GM21360 (cell line): ENCODE measurements at regions not wholly inside any gene's neighbourhood (a gene's known extent, or its start where the extent isn't known, plus 50 kb on each side); places are given as distances from the start of the nearest gene placed in this dataset.

Experiments
- ATAC-seq: cut with Tn5 transposase; IDR thresholded peaks from one replicate; pipeline ENCODE4 v1.9.1; 2021; ENCODE audit warnings: mild to moderate bottlenecking, moderate library complexity; ENCODE audit not compliant: unreplicated experiment

DNA sequence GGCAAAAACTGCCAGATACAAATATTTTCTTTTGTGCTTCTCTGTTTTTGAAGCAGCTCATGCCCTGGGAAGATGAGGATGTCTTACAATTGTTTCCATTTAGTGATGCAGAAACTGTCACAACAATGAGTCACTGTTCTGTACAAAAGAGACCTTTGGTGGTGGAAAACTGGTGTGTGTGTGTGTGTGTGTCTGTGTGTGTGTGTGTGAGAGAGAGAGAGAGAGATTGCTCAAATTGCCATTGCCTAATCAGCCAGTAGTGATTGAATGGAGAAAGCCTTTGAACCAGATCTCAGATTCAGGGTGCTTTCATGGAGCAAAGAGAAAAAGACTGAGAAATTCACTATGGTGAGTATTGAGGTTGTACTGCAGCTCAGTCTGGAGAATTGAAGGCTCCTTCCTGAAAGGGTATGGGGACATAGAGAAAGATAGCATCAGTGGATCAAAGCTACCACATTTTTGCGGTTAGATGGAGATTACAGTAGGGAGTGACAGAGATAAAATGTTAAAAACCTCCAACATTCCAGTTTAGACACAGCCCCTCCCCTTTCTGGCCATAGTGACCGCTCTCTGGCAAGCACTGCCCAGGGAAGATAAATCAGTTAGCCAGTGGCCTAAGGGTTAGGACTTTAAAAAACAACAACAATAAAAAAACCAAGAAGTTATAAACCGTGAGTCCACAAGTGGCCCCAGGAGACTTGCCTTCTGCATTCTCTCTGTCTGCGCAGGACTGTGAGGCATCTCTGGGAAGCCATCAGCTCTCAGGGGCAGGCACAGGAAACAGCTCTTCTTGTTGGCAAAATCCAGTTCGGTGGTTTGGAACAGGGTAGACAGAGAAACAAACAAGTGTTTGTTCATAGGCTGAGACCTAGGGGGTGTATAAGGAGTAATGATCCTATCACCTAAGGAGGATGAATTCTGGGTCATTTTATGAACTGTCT lies 406.5 kb downstream of the DUSP10 start:
- ATAC-seq: no peak

DNA sequence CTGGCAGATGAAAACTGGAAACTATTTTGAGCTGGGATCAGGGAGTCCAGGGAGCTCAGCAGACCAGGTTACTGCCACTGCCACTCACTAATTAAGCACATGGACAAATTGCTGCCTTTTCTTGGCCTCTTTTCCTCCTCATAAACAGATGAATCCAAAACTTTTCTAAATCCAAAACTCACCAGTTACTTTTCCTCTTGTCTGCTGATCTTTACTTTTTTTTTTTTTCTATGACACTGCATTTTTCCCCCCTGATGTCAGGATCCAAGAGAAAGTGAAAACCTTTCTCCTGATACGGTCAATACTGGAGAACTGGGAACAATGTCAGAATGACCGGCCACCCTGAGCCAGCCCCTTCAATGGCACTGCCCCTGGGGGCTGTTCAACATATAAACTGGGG lies 405.8 kb downstream of the DUSP10 start:
- ATAC-seq: no peak

DNA sequence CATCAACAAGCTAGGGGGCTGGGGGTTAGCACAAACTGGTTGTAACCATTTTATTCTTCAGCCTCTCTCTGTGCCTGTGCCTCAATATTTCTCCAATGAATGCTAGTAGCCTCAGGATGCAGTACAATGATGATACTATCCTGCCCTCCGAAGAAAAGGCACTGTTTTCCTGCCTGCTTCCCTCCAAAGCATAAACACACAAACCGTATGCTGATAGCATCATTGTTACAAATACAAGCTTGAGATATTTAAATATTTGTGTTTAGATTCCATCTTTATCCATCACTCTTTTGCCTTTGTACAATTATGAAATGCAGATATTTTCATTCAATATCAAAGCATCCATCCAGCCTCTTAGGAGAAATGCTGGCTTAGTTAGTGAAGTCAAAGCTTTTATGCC lies 404.8 kb downstream of the DUSP10 start:
- ATAC-seq: no peak

DNA sequence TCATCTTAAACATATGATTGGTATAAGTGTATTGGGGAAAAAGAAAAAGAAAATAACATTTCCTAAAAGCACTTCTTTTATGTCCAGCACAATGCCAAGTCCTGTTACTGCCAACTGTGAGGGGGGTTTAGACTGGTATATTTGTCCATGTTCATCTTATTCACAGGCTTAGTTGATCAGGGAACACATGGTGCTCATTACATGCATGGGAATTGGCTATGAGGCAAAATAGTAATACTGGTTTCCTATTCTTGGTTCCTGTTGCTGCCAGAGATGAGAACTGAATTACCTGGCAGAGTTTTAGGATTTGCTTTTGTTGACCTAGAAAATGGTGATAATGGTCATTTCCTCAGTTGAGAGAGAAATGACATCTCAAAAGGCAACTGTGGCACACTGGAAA lies 398.8 kb downstream of the DUSP10 start:
- no peak for ATAC-seq

DNA sequence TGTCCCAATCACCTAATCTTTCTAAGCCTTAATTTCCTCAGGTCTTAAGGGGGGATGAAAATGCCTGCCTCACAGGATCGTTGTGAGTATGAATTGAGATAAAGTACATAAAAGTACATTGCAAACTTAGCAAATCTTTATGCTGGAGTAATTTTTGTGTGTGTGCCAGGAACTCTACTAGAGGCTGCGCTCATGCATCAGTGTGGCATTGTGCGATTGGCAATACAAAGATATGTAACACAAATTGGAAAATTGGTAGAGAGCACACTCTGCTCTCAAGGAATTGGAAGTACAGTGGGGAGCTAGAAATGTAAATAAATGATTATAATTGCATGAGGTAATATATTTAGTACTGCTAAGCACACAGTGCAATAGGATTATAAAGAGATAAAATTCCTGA lies 398.3 kb downstream of the DUSP10 start:
- no peak for ATAC-seq

DNA sequence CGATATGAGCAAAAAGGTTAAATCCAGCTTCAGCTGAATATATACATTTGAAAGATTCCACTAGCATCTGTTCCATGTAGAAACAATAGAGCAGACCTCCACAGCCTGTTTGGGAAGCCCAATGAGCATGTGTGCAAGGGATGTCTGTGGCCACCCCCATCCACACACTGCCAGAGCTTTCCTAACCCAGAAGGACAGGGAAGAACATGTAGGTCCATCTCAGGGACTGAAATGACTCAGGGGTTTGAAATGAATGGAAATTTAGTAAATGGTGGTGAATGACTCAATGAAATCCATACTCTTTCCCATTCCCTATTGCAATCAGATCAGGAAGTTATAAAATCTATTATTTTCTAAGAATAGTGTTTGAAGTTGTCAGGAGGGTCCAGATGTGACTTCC lies 397.2 kb downstream of the DUSP10 start:
- ATAC-seq: no peak

DNA sequence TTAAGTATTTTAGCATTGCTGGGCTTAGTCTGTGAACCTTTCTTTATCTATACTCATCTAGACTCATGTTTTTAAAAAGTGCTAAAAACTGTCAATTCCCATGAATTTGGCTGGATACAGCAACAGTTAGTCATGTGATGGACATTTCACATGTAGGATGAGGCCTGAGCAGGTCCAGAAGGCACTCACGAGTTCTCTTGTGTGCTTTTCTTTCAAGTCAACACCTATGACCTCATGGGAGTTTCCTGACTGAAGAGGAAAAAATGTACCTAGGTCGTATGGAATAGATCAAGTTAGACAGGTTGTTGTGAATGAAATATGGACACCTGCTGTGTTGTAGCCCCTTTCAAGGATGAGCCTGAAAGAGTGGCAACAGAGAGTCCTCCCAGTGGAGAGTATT lies 394.2 kb downstream of the DUSP10 start:
- ATAC-seq: no peak

DNA sequence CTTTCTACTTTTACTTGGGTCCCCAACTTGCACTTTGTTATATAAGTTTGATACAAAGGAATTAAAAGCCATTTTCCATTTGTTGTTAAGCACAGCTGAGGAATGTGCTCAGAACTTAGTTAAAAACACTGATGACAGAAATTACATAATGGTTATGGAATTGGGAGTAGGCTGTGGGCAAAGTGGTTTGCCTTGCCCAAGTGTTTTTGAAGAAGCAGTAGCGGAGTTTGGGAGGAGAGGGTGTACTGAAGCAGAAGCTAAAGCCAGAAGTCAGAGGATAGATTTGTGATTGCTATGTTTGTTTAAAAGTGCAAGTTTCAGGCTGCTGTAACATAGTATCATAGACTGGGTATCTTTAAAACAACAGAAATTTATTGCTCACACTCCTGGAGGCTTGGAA lies 391.8 kb downstream of the DUSP10 start:
- no peak for ATAC-seq

DNA sequence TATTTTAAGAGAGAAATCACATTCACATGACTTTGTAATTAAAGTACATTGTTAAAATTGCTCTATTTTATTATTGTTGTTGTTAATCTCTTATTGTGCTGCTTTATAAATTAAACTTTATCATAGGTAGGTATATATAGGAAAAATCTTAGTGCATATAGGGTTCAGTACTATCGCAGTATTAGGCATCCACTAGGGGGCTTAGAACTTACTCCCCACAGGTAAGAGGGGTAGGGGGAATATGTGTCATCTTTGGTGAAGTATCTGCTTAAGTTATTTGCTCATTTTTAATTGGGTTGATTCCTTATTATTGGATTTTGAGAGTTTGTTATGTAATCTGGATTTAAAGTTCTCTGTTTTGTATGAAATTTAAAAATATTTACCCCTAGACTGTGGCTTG lies 385.2 kb downstream of the DUSP10 start:
- no peak for ATAC-seq

DNA sequence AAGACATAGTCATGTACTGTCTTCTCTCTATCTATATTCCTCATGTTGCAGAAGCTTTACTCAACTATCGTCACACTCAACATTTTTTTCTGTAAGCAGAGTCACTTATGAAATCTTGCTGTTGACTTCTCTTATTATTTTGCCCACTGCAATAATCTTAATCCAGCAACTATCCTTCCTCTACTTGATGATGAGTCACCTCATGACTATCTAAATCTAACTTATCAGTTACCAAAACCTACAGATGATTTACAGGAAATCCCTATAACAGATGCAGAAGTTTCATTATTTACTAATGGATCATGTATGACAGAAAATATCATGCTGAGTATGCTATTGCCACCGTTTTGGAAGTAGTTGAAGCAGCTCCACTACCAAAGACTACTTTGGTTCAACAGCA lies 378.9 kb downstream of the DUSP10 start:
- ATAC-seq: no peak

DNA sequence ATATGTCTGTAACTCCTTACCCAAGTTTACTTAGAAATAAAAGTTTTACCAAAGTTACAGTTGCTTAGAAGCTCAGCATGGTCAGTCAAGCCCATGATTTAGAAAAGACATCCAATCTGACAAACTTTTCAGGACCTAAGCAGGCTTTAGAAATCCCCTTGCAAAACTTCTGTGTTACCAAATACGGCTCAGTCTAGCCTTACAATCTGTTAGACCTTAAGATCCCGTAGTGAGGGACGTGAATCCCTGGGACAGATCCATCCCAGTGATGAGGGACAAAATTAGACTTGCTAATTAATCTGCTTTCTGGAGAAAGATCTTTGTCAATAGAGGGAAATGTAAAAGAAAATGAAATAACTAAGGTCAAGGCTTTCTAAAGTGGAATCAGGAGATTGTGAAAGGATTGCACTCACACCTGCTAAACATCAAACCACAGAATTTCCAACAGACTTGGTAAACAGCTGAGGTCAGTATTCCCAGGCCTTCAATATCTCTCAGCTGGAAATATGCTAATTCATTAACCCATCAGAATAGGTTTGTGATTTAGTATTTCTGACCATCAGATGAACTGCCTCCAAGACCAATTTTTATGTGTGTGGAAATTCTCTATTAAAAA lies 375.3 kb downstream of the DUSP10 start:
- ATAC-seq: no peak

DNA sequence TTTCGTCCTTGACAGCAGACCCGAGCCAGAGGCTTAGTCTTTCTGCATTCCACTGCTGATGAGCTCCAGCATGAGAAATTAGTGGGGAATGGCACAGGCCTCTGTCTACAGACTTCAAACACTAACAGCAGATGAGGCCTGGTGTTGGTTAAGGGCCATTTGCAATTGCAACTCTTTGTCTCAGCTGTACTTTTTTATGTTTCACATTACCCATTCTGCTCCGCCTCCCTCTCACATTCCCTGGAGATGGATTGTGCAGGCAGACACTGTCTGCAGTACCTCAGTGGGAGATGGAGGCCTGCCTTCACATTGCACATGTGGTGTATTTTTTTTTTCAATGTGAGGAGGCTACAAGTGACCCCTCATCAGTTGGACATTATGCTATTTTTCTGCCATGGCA lies 370.2 kb downstream of the DUSP10 start:
- no peak for ATAC-seq

DNA sequence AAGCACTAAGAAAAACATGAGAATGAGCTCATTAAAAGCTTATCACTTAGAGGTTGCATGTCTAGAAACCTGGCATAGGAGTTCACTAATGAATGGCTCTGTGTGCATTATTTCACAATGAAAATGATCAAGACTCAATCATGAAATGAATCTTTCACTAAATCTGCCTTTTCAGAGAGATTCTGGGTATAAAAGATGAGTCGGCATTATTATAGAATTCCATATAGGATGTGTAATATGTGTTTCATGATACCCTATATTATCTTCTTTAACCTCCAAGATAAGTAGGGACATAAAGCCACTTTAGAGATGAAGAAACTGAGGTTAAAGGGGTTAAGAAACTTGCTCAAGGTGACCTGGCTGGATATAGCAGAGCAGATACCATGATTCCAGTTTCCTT lies 368.1 kb downstream of the DUSP10 start:
- ATAC-seq: no peak

DNA sequence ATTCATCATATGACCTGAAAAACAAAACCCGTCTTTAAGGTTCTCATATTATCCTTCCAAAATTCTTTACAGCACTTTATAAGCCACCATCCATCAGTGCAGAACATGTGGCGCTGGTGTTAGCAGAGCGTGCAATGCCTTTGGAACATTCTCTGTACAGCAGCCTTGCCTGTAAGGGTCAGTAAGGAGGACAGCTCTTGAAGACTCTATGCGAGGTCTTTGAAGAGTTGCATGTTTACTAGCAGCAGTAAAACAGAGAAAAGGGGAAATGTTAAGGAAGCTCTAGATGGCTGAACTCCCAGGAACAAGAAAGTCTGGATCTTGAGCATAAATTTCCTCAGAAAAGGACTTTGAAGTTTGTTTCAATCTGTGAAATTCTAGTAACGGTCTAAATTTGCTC lies 365.6 kb downstream of the DUSP10 start:
- ATAC-seq: no peak

DNA sequence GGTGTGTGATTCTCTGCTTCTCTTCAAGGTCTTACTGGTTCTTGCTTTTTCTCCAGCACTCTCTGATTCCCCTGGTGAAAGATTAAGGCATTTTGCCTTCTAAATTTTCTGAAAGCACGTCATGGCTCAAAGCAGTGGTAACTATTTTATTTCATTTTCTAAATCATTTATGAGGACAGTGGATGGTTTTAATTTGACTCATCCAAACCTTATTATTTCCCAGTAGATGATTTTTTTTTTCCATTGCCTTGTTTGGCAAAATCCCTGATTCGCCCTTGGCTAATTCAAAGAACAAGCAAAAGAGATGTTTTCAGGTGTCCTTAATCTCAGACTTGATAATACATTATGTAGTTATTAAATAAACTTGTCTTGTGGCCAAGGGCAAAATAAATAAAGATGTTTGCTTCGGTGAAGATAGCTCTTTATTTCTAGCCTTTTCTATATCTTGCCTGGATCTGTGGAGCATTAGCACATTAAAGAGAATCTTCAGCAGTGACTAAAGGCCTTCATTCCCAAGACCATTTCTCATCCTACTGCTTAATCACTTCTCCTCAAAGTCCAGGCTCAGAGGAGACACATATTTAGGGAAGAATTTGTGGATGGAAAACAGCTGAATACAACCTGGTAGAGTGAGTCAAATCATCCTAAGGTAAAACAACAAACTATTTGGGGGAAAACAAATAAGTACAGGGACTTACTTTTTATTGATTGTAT lies 359.8 kb downstream of the DUSP10 start:
- ATAC-seq: no peak

DNA sequence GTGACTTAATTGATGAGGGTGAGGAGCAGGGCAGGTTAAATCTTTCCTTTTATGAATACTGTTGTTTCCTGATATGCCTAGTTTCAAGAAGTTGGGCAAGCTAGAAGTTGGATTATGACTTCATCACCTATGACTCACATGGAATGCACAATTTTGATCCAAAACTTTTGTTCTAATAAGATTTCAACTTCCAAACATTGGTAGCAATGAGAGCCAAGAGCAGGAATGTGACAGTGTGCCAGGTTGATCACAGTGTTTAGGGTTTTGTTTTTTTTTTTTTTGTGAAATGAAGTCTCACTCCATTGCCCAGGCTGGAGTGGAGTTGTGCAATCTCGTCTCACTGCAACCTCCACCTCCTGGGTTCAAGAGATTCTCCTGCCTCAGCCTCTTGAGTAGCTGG lies 349.4 kb downstream of the DUSP10 start:
- no peak for ATAC-seq

DNA sequence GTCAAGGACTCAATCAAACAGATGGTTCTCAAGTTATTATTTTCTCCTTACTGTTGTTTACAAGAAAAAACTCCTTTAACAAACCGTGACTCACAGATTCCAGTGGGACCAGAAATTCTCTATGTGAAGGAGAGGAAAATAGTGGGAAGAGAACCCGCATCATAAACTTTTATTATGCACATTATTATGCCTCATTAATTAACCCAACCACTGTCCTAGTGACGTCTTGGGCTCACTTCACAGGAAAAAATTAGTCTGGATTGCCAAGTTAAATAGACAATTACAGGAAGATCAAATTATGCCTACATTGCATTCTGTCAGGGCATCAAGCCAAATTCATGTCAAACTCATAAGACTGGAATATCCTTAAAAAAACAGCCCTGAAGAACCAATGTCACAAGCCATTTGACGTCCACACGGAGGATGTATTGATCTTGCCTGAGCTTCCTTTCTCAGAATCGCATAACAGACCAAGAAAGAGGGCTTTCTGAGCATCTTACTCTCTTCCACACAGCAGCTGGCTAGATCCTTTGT lies 347.8 kb downstream of the DUSP10 start:
- no peak for ATAC-seq

DNA sequence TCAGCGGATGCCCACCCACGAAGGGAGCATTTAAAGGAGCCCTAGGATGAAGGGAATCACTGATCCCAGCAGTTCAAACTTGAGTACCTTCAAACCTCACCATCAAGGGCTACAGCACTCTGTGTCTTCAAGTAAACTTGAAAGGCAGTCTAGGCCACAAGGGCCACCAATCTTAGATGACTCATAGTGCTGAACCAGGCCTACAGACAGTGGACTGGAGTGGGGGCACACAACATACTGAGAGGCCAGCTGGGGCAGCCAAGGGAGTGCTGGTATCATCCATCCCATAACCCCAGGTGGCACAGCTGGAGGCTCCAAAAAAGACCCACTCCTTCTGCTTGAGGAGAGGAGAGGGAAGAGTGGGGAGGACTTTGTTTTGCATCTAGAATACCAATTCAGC lies 345.4 kb downstream of the DUSP10 start:
- no peak for ATAC-seq

DNA sequence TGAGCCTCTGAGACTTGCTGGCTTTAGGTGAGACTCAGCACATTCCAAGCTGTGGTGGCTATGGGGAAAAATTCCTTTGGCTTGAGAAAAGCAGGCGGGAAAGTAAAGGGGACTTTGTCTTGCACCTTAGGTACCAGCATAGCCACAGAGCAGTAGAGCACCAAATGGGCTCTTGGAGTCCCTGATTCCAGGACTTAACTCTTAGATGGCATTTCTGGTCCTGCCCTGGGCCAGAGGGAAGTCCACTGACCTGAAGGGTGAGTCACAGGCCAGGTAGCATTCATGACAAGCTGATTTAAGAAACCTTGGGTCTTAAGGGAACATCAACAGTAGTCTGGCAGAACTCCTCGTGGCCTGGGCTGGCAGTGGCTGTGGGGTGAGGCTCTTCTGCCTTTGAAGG lies 344.7 kb downstream of the DUSP10 start:
- ATAC-seq: no peak

DNA sequence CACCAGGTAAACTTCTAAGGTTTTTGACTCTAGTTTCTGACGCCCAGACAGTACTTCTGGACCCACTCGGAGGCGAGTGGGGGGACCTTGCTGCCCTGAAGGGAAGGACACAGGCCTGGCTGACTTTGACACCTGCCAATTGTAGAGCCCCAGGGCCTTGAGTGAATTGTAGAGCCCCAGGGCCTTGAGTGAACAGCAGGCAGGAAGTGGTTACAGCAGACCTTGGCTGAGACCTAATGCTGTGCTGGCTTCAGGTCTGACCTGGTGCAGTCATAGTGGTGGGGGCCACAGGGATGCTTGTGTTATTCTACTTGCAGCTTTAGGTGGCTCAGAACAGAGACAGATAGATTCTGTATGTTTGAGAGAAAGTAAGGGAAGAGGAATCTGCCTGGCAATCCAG lies 344.3 kb downstream of the DUSP10 start:
- ATAC-seq: no peak

DNA sequence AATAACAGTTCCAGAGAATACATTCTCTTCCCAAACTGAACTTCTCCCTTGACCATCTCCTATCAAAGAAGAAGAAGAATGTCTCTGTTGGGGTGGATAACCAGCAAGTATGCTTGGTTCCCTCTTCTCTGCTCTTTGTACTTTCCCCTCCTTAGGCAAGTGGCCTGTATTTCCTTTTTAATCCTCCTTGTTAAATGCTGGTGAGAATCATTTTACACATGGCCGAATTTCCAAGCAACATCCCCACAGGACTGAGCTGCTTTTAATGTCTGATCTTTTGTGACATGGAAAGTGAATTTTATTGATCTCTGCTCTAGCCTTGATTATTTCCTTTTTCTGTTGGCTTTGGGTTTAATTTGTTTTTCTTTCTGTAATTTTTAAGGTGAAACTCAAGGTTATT lies 336.7 kb downstream of the DUSP10 start:
- no peak for ATAC-seq
